WI38 (cell line): ENCODE measurements at regions not wholly inside any gene's neighbourhood (a gene's known extent, or its start where the extent isn't known, plus 50 kb on each side); places are given as distances from the start of the nearest gene placed in this dataset.

Experiments
- H3K4me3 ChIP-seq: 2 replicates; pipeline ENCODE4 v1.5.1; 2011; ENCODE audit warnings: low read depth, mild to moderate bottlenecking, control low read depth, low read length
- CTCF ChIP-seq: IDR thresholded peaks from 2 replicates; pipeline ENCODE4 v1.5.1; 2012; ENCODE audit warnings: low read depth, mild to moderate bottlenecking, control low read depth, low read length

GRCh38 chr17:70829876-70830275 lies 660.5 kb downstream of the KCNJ2 start:
- no peak overlapping the region for H3K4me3 ChIP-seq
- no peak for TF ChIP-seq CTCF

DNA sequence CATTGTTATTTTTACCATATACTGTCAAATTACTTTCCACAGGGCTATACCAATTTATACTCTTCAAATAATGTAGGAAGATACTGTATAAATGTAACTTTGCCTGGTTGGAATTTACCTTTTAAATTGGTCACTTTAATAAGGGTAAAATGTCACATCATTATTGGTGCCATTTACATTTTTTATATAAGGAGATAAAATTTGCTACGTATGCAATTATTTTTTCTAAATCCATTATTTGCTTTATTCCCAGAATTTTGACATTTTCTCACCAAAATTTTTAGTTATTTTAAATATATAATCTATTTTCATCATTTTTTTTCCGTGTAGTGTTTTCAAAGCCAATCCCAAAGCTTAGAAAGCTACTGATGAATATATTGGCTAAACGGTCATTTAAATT lies 664.7 kb downstream of the KCNJ2 start:
- no peak overlapping the region for H3K4me3 ChIP-seq

GRCh38 chr17:70848785-70849184 lies 679.5 kb downstream of the KCNJ2 start:
- H3K4me3 ChIP-seq: no peak overlapping the region
- TF ChIP-seq CTCF: no peak

More for the DNA sequence above, 664.7 kb downstream of the KCNJ2 start:
- no peak for TF ChIP-seq CTCF

DNA sequence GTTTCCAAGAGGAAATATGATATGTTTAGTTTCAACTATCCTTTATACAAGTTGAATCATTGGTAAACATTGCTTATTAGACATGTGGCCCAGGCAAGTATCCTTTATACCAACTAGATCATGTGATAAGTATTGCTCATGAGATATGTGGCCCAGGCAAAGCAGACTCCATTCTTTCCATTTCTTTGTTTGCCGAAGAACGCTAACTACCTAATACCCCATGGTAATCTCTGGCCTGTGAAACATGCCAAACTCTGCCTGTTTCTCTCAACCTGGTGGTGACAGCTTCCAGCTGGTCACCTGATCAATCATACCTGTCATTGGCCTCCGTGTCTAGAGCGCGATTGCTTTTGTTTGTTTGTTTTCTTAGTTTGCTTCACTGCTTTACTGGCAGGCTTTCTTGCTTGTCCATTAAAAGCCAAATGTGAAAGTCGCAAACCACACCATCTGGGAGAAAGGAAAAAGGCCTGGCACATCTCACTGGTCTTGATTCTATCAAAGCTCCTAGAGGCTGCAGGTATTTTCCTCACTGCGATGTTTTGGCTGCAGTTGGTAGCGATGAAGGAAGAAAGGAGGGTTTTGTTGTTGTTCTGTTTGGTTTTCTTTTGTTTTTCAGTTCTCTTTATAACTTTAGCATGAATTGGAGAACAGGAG lies 686.2 kb downstream of the KCNJ2 start:
- peak overlapping the region; percentile 38 for H3K4me3 ChIP-seq
- no peak for TF ChIP-seq CTCF

DNA sequence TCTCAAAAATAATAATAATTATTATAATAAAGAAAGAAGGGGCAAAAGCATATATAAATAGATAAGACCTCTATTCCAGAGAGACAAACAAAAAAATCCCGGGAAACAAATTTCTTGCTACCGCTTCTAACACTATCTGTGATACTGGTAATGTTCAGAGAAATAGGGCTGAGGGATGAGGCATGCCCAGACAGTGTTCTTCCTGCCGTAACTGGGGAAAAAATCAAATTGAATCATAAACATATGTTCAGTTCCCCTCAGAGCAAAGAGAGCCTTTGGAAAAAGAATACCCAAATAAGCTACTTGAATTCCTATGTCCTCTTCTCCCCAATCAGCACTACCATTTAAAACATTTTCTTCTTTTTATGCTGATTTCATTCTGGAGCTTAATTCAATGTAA lies 688.0 kb downstream of the KCNJ2 start:
- H3K4me3 ChIP-seq: no peak overlapping the region
- no peak for TF ChIP-seq CTCF

DNA sequence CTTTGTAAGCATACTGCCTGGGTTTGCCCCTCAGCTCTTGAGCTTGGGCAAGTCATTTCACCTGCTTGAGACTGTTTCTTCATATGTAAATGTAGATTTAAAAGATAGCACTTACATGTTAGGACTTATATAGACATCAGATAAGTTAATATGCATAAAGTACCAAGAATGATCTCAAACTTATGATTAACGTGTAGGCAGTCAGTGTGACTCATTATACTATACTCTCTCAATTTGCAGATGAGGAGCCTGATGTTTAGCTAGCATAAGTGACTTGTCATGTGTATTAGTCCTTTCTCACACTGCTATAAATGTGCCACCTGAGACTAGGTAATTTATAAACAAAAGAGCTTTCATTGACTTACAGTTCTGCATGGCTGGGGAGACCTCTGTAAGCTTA lies 690.5 kb downstream of the KCNJ2 start:
- H3K4me3 ChIP-seq: no peak overlapping the region
- TF ChIP-seq CTCF: no peak

DNA sequence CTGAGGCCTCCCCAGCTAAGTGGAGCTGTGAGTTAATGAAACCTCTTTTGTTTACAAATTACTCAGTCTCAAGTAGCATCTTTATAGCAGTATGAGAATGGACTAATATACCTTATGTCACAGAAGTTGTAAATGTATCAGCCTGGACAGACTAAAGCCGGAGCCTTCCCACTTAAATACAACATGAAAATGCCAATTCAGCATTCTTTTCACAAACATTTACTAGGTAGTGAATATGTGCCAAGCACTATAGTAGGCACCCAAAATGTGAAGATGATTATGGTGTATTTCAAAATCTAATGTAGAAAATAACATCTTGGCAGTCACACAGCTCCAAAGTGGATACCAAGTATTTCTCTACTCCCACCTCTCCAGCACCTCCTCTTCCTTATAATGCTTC lies 693.0 kb downstream of the KCNJ2 start:
- TF ChIP-seq CTCF: no peak
- H3K4me3 ChIP-seq: no peak overlapping the region
